Activated naive CD8-positive, alpha-beta T cell treated with anti-CD3 and anti-CD28 coated beads, Interleukin-2, amount 10 ng/mL, durations not matched to agents 7 days and 5 days (primary cell): ENCODE measurements at regions not wholly inside any gene's neighbourhood (a gene's known extent, or its start where the extent isn't known, plus 50 kb on each side); places are given as distances from the start of the nearest gene placed in this dataset.

Source experiments
- ATAC-seq: fragments of 150-1000 bp; cut with Tn5 transposase; one replicate; pipeline ENCODE4 v1.10.0; 2021; ENCODE audit warnings: low read depth, moderate library complexity
- POLR2A ChIA-PET: fragments of 350-600 bp; sonication (Branson Sonifier 250); formaldehyde crosslinking; loops from one replicate; lab custom pipeline; 2021; ENCODE audit warnings: antibody characterized with exemption; lab: Charles Lee
- DNase-seq: peaks from one replicate; pipeline ENCODE4 v3.0.0; 2021
- H3K27ac Mint-ChIP-seq: one replicate; pipeline ENCODE4 v1.8.0; 2022; ENCODE audit warnings: mild to moderate bottlenecking, mixed read lengths
- H3K27me3 Mint-ChIP-seq: one replicate; pipeline ENCODE4 v1.8.0; 2022; ENCODE audit warnings: mild to moderate bottlenecking, moderate library complexity, mixed read lengths
- H3K36me3 Mint-ChIP-seq: one replicate; pipeline ENCODE4 v1.8.0; 2021; ENCODE audit warnings: mild to moderate bottlenecking, mixed read lengths
- H3K4me1 Mint-ChIP-seq: one replicate; pipeline ENCODE4 v1.8.0; 2021; ENCODE audit warnings: mixed read lengths
- H3K4me3 Mint-ChIP-seq: one replicate; pipeline ENCODE4 v1.8.0; 2022; ENCODE audit warnings: mild to moderate bottlenecking, moderate library complexity, mixed read lengths
- H3K9me3 Mint-ChIP-seq: one replicate; pipeline ENCODE4 v1.8.0; 2021; ENCODE audit warnings: mixed read lengths

DNA sequence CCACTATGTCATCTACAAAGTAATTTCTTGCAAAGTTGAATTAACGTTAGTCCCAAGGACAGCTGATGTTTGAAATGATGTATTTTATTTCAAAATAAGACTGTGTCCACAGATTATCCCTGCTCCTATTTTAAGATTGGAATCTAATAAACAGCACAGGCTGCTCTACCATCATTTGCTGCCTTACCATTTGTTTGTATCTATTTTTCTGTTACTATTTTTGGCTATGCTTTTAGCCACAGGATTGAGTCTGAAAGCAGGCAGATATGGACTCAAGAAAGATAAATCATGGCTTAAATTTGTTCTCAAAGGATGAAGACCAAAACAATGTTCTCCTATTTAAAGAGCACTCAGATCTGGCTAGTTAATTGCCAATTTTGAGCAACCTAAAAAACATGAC lies 105.3 kb downstream of the RGS2 start:
- Mint-ChIP-seq H3K9me3 (no peaks in the 10 kb centered on the region), H3K4me1 (no peaks in the 10 kb centered on the region), H3K36me3 (no peaks in the 10 kb centered on the region), H3K4me3 (no peak overlapping the region), H3K27ac (no peak overlapping the region), H3K27me3 (no peaks in the 10 kb centered on the region)
- POLR2A ChIA-PET: no interaction called here
- ATAC-seq (no peak), DNase-seq (no peak)

DNA sequence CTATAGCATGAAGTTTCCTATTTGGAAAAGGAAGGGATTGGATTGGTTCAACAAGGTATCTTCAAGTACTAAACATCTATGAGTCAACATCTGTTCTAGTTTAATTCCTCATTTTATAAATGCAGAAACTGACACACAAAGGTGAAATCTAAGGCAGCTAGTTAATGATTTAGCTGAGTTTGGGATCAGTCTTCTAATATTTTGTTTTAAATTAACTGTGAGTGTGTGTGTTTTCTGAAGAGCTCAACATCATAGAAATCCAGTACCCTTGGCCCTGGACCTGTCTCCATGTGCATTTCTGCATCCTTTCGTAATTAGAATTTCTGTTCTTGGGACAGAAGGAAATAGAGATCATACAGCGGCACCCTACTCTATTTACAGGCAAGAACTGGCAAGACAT lies 105.9 kb downstream of the RGS2 start:
- Mint-ChIP-seq H3K27ac (no peak overlapping the region), H3K4me1 (no peaks in the 10 kb centered on the region), H3K27me3 (no peaks in the 10 kb centered on the region), H3K9me3 (no peaks in the 10 kb centered on the region), H3K36me3 (no peaks in the 10 kb centered on the region), H3K4me3 (no peak overlapping the region)
- DNase-seq (no peak), ATAC-seq (no peak)
- POLR2A ChIA-PET: no interaction called here

DNA sequence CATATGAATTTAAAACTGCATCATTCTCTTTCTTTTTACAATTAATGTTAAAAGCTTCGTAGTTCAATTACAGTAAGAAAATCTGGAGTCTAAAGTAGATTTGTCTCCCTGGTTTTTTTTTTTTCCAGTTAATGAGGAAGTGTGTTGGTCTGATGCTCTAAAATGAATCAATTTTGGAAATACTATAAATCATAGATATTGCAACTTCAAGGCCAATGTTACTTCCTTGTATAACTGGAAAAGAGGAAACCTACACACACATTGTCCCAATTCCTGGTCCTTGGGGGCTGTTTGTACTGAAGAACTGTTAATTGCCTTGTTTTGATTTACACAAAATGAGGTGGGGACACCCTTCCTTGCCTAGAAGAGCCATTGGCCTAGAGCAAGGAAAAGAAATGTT lies 107.2 kb downstream of the RGS2 start:
- Mint-ChIP-seq H3K9me3 (no peaks in the 10 kb centered on the region), H3K36me3 (no peaks in the 10 kb centered on the region), H3K4me3 (no peak overlapping the region), H3K27ac (no peak overlapping the region), H3K27me3 (no peaks in the 10 kb centered on the region), H3K4me1 (no peaks in the 10 kb centered on the region)
- no peak for ATAC-seq
- DNase-seq: no peak
- POLR2A ChIA-PET: no interaction called here

DNA sequence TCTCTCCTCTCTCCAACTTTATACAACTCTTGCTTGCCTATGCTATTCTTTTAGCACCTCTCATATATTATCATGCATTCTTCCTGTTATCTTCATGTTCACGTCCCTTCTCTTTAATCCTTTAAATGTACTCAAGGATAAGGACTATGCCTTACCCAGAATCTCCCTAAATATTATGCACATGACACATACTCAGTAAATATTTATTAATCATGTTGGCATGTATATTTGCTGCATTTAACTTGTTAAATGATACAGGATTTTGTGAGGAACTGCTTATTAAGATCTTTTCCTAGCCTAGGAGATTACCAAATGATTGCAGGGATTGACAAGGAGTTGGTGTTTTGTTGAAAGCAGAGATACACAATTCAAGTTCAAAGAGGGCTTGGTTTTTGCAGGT lies 109.4 kb downstream of the RGS2 start:
- ATAC-seq (no peak), DNase-seq (no peak)
- no peaks in the 10 kb centered on the region for H3K27me3 Mint-ChIP-seq
- no peaks in the 10 kb centered on the region for H3K9me3 Mint-ChIP-seq
- no peak overlapping the region for H3K4me3 Mint-ChIP-seq
- POLR2A ChIA-PET: no interaction called here
- no peaks in the 10 kb centered on the region for H3K36me3 Mint-ChIP-seq
- H3K27ac Mint-ChIP-seq: no peak overlapping the region
- H3K4me1 Mint-ChIP-seq: no peaks in the 10 kb centered on the region

DNA sequence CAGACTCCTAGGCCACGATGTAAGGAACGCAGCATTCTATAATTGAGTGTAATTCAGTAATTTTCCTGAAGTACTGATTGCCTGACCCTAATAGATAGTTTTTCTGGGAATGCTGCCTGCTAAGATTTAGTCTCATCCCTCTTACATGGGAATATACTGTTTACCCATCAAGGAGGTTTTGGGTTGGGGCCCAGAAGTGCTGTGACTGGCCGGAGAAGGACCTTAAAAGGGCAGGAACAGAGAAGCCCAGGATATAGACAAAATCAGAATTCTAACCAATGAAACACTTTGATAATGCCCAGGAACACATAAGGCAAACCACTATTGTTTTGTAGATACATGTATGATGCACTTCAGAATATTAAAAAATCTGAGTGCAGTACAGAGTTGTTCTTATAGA lies 111.6 kb downstream of the RGS2 start:
- no peaks in the 10 kb centered on the region for H3K4me1 Mint-ChIP-seq
- DNase-seq (no peak), ATAC-seq (no peak)
- H3K36me3 Mint-ChIP-seq: no peaks in the 10 kb centered on the region
- no peak overlapping the region for H3K4me3 Mint-ChIP-seq
- POLR2A ChIA-PET: no interaction called here
- no peaks in the 10 kb centered on the region for H3K27me3 Mint-ChIP-seq
- no peaks in the 10 kb centered on the region for H3K9me3 Mint-ChIP-seq
- no peak overlapping the region for H3K27ac Mint-ChIP-seq

DNA sequence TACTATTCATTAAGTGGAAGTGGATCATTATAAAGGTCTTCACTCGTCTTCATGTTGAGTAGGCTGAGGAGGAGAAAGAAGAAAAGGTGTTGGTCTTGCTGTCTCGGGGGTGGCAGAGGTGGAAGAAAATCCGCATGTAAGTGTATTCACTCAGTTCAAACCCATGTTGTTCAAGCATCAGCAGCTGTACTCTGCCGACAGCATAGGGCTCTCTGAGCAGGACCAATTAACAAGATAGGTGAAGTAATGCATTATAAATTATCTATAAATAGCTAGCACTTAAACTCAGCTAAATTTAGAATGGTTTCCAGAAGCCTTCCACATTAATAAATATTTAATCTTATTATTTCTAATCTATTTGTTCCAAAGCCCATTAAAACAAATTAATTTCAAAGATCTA lies 116.8 kb downstream of the RGS2 start:
- Mint-ChIP-seq H3K4me3 (no peak overlapping the region), H3K27ac (no peak overlapping the region), H3K9me3 (no peaks in the 10 kb centered on the region), H3K4me1 (no peaks in the 10 kb centered on the region), H3K27me3 (no peaks in the 10 kb centered on the region), H3K36me3 (no peaks in the 10 kb centered on the region)
- ATAC-seq: no peak
- POLR2A ChIA-PET: no interaction called here
- no peak for DNase-seq

GRCh38 chr1:192926736-192927135 lies 117.9 kb downstream of the RGS2 start:
- POLR2A ChIA-PET: no interaction called here
- H3K27ac Mint-ChIP-seq: no peak overlapping the region
- no peaks in the 10 kb centered on the region for H3K27me3 Mint-ChIP-seq
- no peak for DNase-seq
- no peak for ATAC-seq
- H3K4me1 Mint-ChIP-seq: no peaks in the 10 kb centered on the region
- H3K4me3 Mint-ChIP-seq: no peak overlapping the region
- no peaks in the 10 kb centered on the region for H3K36me3 Mint-ChIP-seq
- H3K9me3 Mint-ChIP-seq: no peaks in the 10 kb centered on the region

DNA sequence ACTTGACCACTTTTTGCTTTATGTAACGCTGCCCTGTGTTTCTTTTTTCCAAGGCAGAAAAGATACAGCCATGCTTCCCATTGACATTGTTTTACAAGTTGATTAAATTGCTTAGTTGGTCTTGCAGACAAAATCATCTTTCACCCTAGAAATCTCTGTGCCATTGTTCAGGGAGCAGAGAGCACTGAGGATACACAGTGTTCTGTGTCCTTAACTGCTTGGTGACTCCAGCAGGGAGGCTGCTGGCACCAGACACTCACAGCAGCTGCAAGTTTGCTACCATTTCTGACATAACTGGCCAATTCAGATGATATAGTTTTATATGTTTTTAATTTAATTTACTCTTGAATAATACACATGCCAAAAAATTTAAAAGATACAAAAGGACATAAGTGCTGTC lies 118.7 kb downstream of the RGS2 start:
- POLR2A ChIA-PET: no interaction called here
- no peaks in the 10 kb centered on the region for H3K9me3 Mint-ChIP-seq
- no peaks in the 10 kb centered on the region for H3K4me1 Mint-ChIP-seq
- no peaks in the 10 kb centered on the region for H3K36me3 Mint-ChIP-seq
- no peaks in the 10 kb centered on the region for H3K27me3 Mint-ChIP-seq
- no peak overlapping the region for H3K27ac Mint-ChIP-seq
- ATAC-seq (no peak), DNase-seq (no peak)
- H3K4me3 Mint-ChIP-seq: no peak overlapping the region

- no peaks in the 10 kb centered on the region for H3K4me1 Mint-ChIP-seq
- POLR2A ChIA-PET: no interaction called here
These were observed 120.8 kb downstream of the RGS2 start for GRCh38 chr1:192929597-192929996.

GRCh38 chr1:192933744-192934143 lies 124.9 kb downstream of the RGS2 start:
- ATAC-seq (no peak), DNase-seq (no peak)
- Mint-ChIP-seq H3K9me3 (no peaks in the 10 kb centered on the region), H3K4me3 (no peak overlapping the region), H3K4me1 (peaks cover 10% of the 10 kb centered on the region), H3K27me3 (no peaks in the 10 kb centered on the region), H3K36me3 (no peaks in the 10 kb centered on the region), H3K27ac (no peak overlapping the region)
- POLR2A ChIA-PET: no interaction called here

More at GRCh38 chr1:192929597-192929996, 120.8 kb downstream of the RGS2 start:
- H3K9me3 Mint-ChIP-seq: no peaks in the 10 kb centered on the region
- H3K27me3 Mint-ChIP-seq: no peaks in the 10 kb centered on the region
- ATAC-seq: no peak
- no peak overlapping the region for H3K27ac Mint-ChIP-seq
- no peak for DNase-seq
- no peaks in the 10 kb centered on the region for H3K36me3 Mint-ChIP-seq
- H3K4me3 Mint-ChIP-seq: no peak overlapping the region

DNA sequence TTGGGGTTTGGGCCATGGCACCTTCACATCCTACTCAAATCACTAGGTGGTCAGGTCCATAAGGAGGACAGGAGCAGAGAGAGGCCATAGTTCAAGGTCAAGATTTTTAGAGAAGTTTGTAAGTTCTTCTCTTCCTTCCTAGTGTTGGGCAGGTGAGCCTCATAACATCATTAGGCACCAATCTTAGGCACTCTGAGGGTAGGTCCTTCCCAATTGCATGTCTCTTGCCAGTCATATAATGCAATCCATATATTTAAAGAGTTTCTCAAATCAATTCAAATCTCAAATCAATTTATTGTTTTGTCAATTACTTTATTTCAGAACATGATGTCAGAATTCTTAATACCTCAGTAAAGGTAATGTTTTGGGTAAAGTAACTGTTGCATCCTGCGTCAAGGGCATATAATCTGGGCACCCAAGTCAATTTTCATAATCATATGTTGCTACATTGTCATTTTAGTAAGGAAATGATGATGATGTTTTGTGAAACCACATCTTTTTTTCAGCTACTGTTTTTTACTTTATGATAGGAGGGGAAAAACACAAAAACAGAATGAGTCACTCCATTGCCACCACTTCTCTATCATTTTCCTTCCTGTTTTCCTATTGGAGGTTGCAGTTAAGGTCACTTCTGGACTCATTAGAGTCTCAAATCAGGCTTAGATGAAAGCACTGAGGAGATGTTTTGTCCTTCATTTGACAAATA lies 122.7 kb downstream of the UCHL5 start:
- H3K9me3 Mint-ChIP-seq: no peaks in the 10 kb centered on the region
- POLR2A ChIA-PET: interaction anchor here (0.6 kb wide), 1 partner anchor 71 kb away, joined by 4 read pairs; no protein-coding TSS in a partner anchor
- no peak for DNase-seq
- no peak for ATAC-seq
- no peak overlapping the region for H3K27ac Mint-ChIP-seq
- no peak overlapping the region for H3K4me3 Mint-ChIP-seq
- H3K36me3 Mint-ChIP-seq: no peaks in the 10 kb centered on the region
- H3K27me3 Mint-ChIP-seq: no peaks in the 10 kb centered on the region
- peaks cover 10% of the 10 kb centered on the region for H3K4me1 Mint-ChIP-seq

GRCh38 chr1:192937128-192937527 lies 122.0 kb downstream of the UCHL5 start:
- no peaks in the 10 kb centered on the region for H3K36me3 Mint-ChIP-seq
- no peaks in the 10 kb centered on the region for H3K27me3 Mint-ChIP-seq
- H3K4me3 Mint-ChIP-seq: no peak overlapping the region
- no peak overlapping the region for H3K27ac Mint-ChIP-seq
- H3K9me3 Mint-ChIP-seq: no peaks in the 10 kb centered on the region
- DNase-seq: no peak
- no peak for ATAC-seq
- peaks cover 10% of the 10 kb centered on the region for H3K4me1 Mint-ChIP-seq
- POLR2A ChIA-PET: no interaction called here

GRCh38 chr1:192939440-192939839 lies 119.7 kb downstream of the UCHL5 start:
- H3K4me1 Mint-ChIP-seq: peaks cover 10% of the 10 kb centered on the region
- DNase-seq (no peak), ATAC-seq (no peak)
- no peaks in the 10 kb centered on the region for H3K27me3 Mint-ChIP-seq
- H3K4me3 Mint-ChIP-seq: no peak overlapping the region
- no peak overlapping the region for H3K27ac Mint-ChIP-seq
- H3K9me3 Mint-ChIP-seq: no peaks in the 10 kb centered on the region
- POLR2A ChIA-PET: no interaction called here
- no peaks in the 10 kb centered on the region for H3K36me3 Mint-ChIP-seq

- POLR2A ChIA-PET: no interaction called here
- Mint-ChIP-seq H3K9me3 (no peaks in the 10 kb centered on the region), H3K27ac (no peak overlapping the region), H3K4me1 (peaks cover 9% of the 10 kb centered on the region), H3K36me3 (no peaks in the 10 kb centered on the region), H3K27me3 (no peaks in the 10 kb centered on the region), H3K4me3 (no peak overlapping the region)
- DNase-seq: no peak
- no peak for ATAC-seq
These were observed 118.5 kb downstream of the UCHL5 start for GRCh38 chr1:192940658-192941057.
